Fibroblast of lung (primary cell): ENCODE measurements at regions not wholly inside any gene's neighbourhood (a gene's known extent, or its start where the extent isn't known, plus 50 kb on each side); places are given as distances from the start of the nearest gene placed in this dataset.

ENCODE experiments used
- DNase-seq, 2 donors: peaks; one replicate each; pipeline versions ENCODE4 v3.0.0 to v3.0.0-alpha.2; 2010; ENCODE audit warnings: low read depth in 2 of 2
- H2AFZ ChIP-seq: 2 replicates; pipeline ENCODE4 v1.5.1; 2012; ENCODE audit warnings: low read length, control low read depth, inconsistent platforms
- H3K27ac ChIP-seq: 2 replicates; pipeline ENCODE4 v1.5.1; 2011; ENCODE audit warnings: low read length, control low read depth; ENCODE audit not compliant: insufficient read depth
- H3K27me3 ChIP-seq: 2 replicates; pipeline ENCODE4 v1.5.1; 2011; ENCODE audit warnings: mild to moderate bottlenecking, low read length; ENCODE audit not compliant: control insufficient read depth, insufficient read depth
- H3K36me3 ChIP-seq: 2 replicates; pipeline ENCODE4 v1.5.1; 2011; ENCODE audit warnings: low read length; ENCODE audit not compliant: control insufficient read depth, insufficient read depth
- H3K4me1 ChIP-seq: 2 replicates; pipeline ENCODE4 v1.5.1; 2011; ENCODE audit warnings: low read length; ENCODE audit not compliant: control insufficient read depth, insufficient read depth; ENCODE audit errors: extremely low read depth
- H3K4me2 ChIP-seq: 2 replicates; pipeline ENCODE4 v1.5.1; 2011; ENCODE audit warnings: low read length, control low read depth; ENCODE audit not compliant: insufficient read depth; ENCODE audit errors: extremely low read depth
- H3K4me3 ChIP-seq, 4 experiments: fragments of 200-600 bp in 1 of 4; sonication (generic) in 1 of 4; replicated peaks in 1 of 4; 2 replicates each; pipeline ENCODE4 v1.5.1; 2011 to 2016; ENCODE audit warnings: low read length in 4 of 4, low read depth in 3 of 4, mild to moderate bottlenecking in 3 of 4, control low read depth in 2 of 4, inconsistent platforms in 1 of 4, mixed read lengths in 1 of 4; ENCODE audit not compliant: insufficient read depth in 1 of 4; ENCODE audit errors: control extremely low read depth in 1 of 4
- H3K79me2 ChIP-seq: 2 replicates; pipeline ENCODE4 v1.5.1; 2012; ENCODE audit warnings: mild to moderate bottlenecking, low read length, inconsistent platforms; ENCODE audit not compliant: control insufficient read depth, insufficient read depth
- H3K9ac ChIP-seq: 2 replicates; pipeline ENCODE4 v1.5.1; 2011; ENCODE audit warnings: mild to moderate bottlenecking, low read length, control low read depth; ENCODE audit not compliant: insufficient read depth
- H3K9me3 ChIP-seq: 2 replicates; pipeline ENCODE4 v1.5.1; 2012; ENCODE audit warnings: low read depth, low read length; ENCODE audit not compliant: control insufficient read depth, insufficient read depth
- H4K20me1 ChIP-seq: 2 replicates; pipeline ENCODE4 v1.5.1; 2011; ENCODE audit warnings: low read length; ENCODE audit not compliant: control insufficient read depth, insufficient read depth; ENCODE audit errors: extremely low read depth
- EZH2 ChIP-seq: IDR thresholded peaks from 2 replicates; pipeline ENCODE4 v1.5.1; 2012; ENCODE audit warnings: low read length, control low read depth, mild to moderate bottlenecking; ENCODE audit errors: missing control alignments
- TF ChIP-seq, protein P1 (sequence below), 2 donors: IDR thresholded peaks in 1 of 2; conservative IDR thresholded peaks in 1 of 2; 1 replicate in 1 of 2; 2 replicates in 1 of 2; pipeline ENCODE4 v1.5.1; 2011 to 2012; ENCODE audit warnings: low read length in 2 of 2, control low read depth in 1 of 2, inconsistent platforms in 1 of 2, low read depth in 1 of 2, mild to moderate bottlenecking in 1 of 2

DNA sequence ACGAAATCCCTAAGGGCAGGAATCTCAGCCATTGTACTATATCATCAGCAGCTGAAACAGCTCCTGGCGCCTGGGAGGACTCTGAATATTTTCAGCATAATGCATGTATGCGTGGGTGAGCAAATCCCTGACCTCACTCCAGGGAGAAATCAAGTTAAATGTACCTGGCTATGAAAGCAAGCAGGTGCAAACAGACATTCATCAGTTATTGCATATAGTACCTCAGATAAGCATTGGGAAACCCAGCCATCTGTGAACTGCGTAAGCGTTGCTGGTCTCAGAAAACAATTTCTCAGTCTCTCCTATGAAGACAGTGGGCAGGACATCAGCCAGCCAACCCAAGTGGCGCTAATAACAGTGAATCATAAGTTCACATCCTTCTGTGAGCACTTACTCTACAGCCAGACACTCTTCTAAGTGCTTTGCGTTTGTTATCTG is 622.6 kb downstream of the EPM2A start:
- no peak overlapping the region for H3K27ac ChIP-seq
- H3K27me3 ChIP-seq = no peaks in the 10 kb centered on the region
- H3K4me1 ChIP-seq = no peaks in the 10 kb centered on the region
- no peak overlapping the region for H3K9ac ChIP-seq
- H3K4me2 ChIP-seq = no peak overlapping the region
- no peak for TF ChIP-seq EZH2
- TF ChIP-seq, protein P1, sequence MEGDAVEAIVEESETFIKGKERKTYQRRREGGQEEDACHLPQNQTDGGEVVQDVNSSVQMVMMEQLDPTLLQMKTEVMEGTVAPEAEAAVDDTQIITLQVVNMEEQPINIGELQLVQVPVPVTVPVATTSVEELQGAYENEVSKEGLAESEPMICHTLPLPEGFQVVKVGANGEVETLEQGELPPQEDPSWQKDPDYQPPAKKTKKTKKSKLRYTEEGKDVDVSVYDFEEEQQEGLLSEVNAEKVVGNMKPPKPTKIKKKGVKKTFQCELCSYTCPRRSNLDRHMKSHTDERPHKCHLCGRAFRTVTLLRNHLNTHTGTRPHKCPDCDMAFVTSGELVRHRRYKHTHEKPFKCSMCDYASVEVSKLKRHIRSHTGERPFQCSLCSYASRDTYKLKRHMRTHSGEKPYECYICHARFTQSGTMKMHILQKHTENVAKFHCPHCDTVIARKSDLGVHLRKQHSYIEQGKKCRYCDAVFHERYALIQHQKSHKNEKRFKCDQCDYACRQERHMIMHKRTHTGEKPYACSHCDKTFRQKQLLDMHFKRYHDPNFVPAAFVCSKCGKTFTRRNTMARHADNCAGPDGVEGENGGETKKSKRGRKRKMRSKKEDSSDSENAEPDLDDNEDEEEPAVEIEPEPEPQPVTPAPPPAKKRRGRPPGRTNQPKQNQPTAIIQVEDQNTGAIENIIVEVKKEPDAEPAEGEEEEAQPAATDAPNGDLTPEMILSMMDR (conservative IDR thresholded peaks at IDR 0.05 in 1 of 2, IDR thresholded peaks at IDR 0.05 in 1 of 2; ENCODE audit: low read depth in 1 of 2, low read length in 2 of 2) = no peak
- no peaks in the 10 kb centered on the region for H4K20me1 ChIP-seq
- H3K79me2 ChIP-seq = no peaks in the 10 kb centered on the region
- peak in 1 of 2 donors; percentile 72 for DNase-seq
- H2AFZ ChIP-seq = no peak overlapping the region
- no peaks in the 10 kb centered on the region for H3K9me3 ChIP-seq
- H3K36me3 ChIP-seq = no peaks in the 10 kb centered on the region
- no peak overlapping the region for H3K4me3 ChIP-seq

GRCh38 chr6:145115638-145116037 is 619.7 kb downstream of the EPM2A start:
- H3K4me1 ChIP-seq = no peaks in the 10 kb centered on the region
- no peak overlapping the region for H3K27ac ChIP-seq
- H3K4me3 ChIP-seq = no peak overlapping the region
- no peaks in the 10 kb centered on the region for H3K9me3 ChIP-seq
- no peak overlapping the region for H3K4me2 ChIP-seq
- no peaks in the 10 kb centered on the region for H3K36me3 ChIP-seq
- H4K20me1 ChIP-seq = no peaks in the 10 kb centered on the region
- TF ChIP-seq EZH2 = no peak
- TF ChIP-seq, protein P1 (conservative IDR thresholded peaks at IDR 0.05 in 1 of 2, IDR thresholded peaks at IDR 0.05 in 1 of 2; ENCODE audit: low read depth in 1 of 2, low read length in 2 of 2) = no peak
- no peaks in the 10 kb centered on the region for H3K79me2 ChIP-seq
- no peak for DNase-seq
- no peak overlapping the region for H3K9ac ChIP-seq
- no peaks in the 10 kb centered on the region for H3K27me3 ChIP-seq
- H2AFZ ChIP-seq = no peak overlapping the region

DNA sequence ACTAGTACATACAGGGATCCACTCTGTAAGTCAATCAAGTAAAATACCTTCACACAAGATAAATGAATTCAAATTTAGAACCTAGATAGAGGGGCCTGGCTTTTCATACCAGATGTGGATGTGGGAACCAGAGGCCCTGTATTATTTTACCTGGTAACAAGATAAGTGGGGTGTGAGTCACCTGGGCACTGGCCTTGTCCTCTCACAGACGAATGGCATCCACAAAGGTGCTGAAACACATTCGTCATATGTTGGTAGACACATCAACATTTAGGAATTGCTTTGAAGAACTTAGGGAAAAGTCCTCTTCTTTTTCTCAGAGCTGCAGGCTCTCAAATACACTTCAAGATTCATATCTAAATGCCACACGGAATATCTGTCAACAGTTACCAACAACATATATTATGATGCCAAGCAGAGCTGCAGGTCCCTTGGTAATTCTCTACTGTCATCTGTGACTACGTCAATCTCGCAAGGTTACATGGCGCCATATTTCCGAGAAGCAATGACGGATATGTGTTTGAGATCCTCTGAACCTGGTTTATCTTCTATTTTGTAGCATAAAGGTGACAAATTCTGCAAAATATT is 618.6 kb downstream of the EPM2A start:
- TF ChIP-seq, protein P1 (conservative IDR thresholded peaks at IDR 0.05 in 1 of 2, IDR thresholded peaks at IDR 0.05 in 1 of 2; ENCODE audit: low read depth in 1 of 2, low read length in 2 of 2) = no peak
- Histone ChIP-seq H3K9me3 (no peaks in the 10 kb centered on the region), H2AFZ (no peak overlapping the region), H3K27me3 (no peaks in the 10 kb centered on the region), H3K9ac (no peak overlapping the region), H3K4me2 (no peak overlapping the region), H3K27ac (no peak overlapping the region), H3K36me3 (no peaks in the 10 kb centered on the region), H3K79me2 (no peaks in the 10 kb centered on the region), H3K4me3 (no peak overlapping the region), H4K20me1 (no peaks in the 10 kb centered on the region), H3K4me1 (no peaks in the 10 kb centered on the region)
- DNase-seq = no peak
